GM23338 (cell line): ENCODE measurements at regions not wholly inside any gene's neighbourhood (a gene's known extent, or its start where the extent isn't known, plus 50 kb on each side); places are given as distances from the start of the nearest gene placed in this dataset.

ENCODE experiments used
- ATAC-seq: fragments of 200-7000 bp; cut with Tn5 transposase; 3 replicates; pipeline ENCODE4 v1.9.1; 2020
- DNase-seq: peaks from one replicate; pipeline ENCODE4 v3.0.0-alpha.2; 2015; ENCODE audit warnings: low spot score
- H2AFZ ChIP-seq: fragments of 200-600 bp; sonication (generic); 2 replicates; pipeline ENCODE4 v1.8.0; 2016; ENCODE audit warnings: antibody characterized with exemption, mild to moderate bottlenecking, moderate library complexity
- H3F3A ChIP-seq: fragments of 200-600 bp; sonication (generic); replicated peaks from 2 replicates; pipeline ENCODE4 v1.8.0; 2017; ENCODE audit warnings: antibody characterized with exemption, mixed run types, low read depth
- H3K27ac ChIP-seq: fragments of 200-600 bp; sonication (generic); 2 replicates; pipeline ENCODE4 v1.6.1; 2016; ENCODE audit warnings: low read depth
- H3K27me3 ChIP-seq: fragments of 200-600 bp; sonication (generic); 2 replicates; pipeline ENCODE4 v1.8.0; 2016; ENCODE audit warnings: mild to moderate bottlenecking, mixed run types, moderate library complexity; ENCODE audit not compliant: insufficient read depth
- H3K36me3 ChIP-seq: fragments of 200-600 bp; sonication (generic); 2 replicates; pipeline ENCODE4 v1.8.0; 2016; ENCODE audit warnings: mild to moderate bottlenecking; ENCODE audit not compliant: insufficient read depth
- H3K4me1 ChIP-seq: fragments of 200-600 bp; sonication (generic); 2 replicates; pipeline ENCODE4 v1.8.0; 2016; ENCODE audit warnings: mild to moderate bottlenecking, moderate library complexity; ENCODE audit not compliant: insufficient read depth
- H3K4me2 ChIP-seq: fragments of 200-600 bp; sonication (generic); 2 replicates; pipeline ENCODE4 v1.7.1; 2017; ENCODE audit warnings: mixed run types
- H3K4me3 ChIP-seq: fragments of 200-600 bp; sonication (generic); 2 replicates; pipeline ENCODE4 v1.6.1; 2016; ENCODE audit warnings: mixed run types
- H3K79me2 ChIP-seq: fragments of 200-600 bp; sonication (generic); replicated peaks from 2 replicates; pipeline ENCODE4 v1.8.0; 2017; ENCODE audit warnings: mild to moderate bottlenecking; ENCODE audit not compliant: insufficient read depth
- H3K9me2 ChIP-seq: fragments of 200-600 bp; sonication (generic); 2 replicates; pipeline ENCODE4 v1.8.0; 2017; ENCODE audit not compliant: insufficient read depth
- H4K20me1 ChIP-seq: fragments of 200-600 bp; sonication (generic); replicated peaks from 2 replicates; pipeline ENCODE4 v1.8.0; 2017; ENCODE audit warnings: mild to moderate bottlenecking; ENCODE audit not compliant: insufficient read depth
- H3K27ac Mint-ChIP-seq: 2 replicates; pipeline ENCODE4 v1.8.0; 2020; ENCODE audit warnings: inconsistent platforms, mild to moderate bottlenecking, moderate library complexity, mixed read lengths
- H3K27me3 Mint-ChIP-seq: 3 replicates; pipeline ENCODE4 v1.8.0; 2022; ENCODE audit warnings: low read depth, mild to moderate bottlenecking, moderate library complexity, mixed read lengths, inconsistent platforms; ENCODE audit not compliant: insufficient read depth, poor library complexity
- H3K36me3 Mint-ChIP-seq: 3 replicates; pipeline ENCODE4 v1.8.0; 2021; ENCODE audit warnings: low read depth, mild to moderate bottlenecking, inconsistent platforms, moderate library complexity, mixed read lengths
- H3K4me1 Mint-ChIP-seq: 3 replicates; pipeline ENCODE4 v1.8.0; 2020; ENCODE audit warnings: mild to moderate bottlenecking, inconsistent platforms, mixed read lengths
- H3K4me3 Mint-ChIP-seq: 3 replicates; pipeline ENCODE4 v1.8.0; 2021; ENCODE audit warnings: moderate library complexity, mild to moderate bottlenecking, inconsistent platforms, mixed read lengths
- H3K9me3 Mint-ChIP-seq: 3 replicates; pipeline ENCODE4 v1.8.0; 2020; ENCODE audit warnings: moderate library complexity, mild to moderate bottlenecking, inconsistent platforms, mixed read lengths
- CREB1 ChIP-seq: fragments of 250-450 bp; sonication (Bioruptor Pico); IDR thresholded peaks from 2 replicates; pipeline ENCODE4 v1.5.0; 2020; ENCODE audit warnings: low read depth, mild to moderate bottlenecking, moderate library complexity
- NANOG ChIP-seq: IDR thresholded peaks from 2 replicates; pipeline ENCODE4 v1.6.1; 2016; ENCODE audit warnings: antibody characterized with exemption, borderline replicate concordance
- ZNF114 ChIP-seq: fragments of 250-450 bp; sonication (Bioruptor Pico); IDR thresholded peaks from 2 replicates; pipeline ENCODE4 v1.5.0; 2020; ENCODE audit warnings: mild to moderate bottlenecking, moderate library complexity
- ZNF331 ChIP-seq: fragments of 250-450 bp; sonication (Bioruptor Pico); IDR thresholded peaks from 2 replicates; pipeline ENCODE4 v1.5.0; 2020; ENCODE audit warnings: low read depth, mild to moderate bottlenecking, moderate library complexity
- ZNF462 ChIP-seq: fragments of 250-450 bp; sonication (Bioruptor Pico); IDR thresholded peaks from 2 replicates; pipeline ENCODE4 v1.5.0; 2020; ENCODE audit warnings: mild to moderate bottlenecking, moderate library complexity
- TF ChIP-seq, protein P1 (sequence below): IDR thresholded peaks from one replicate; pipeline ENCODE4 v1.6.1; 2018; ENCODE audit warnings: antibody characterized with exemption; ENCODE audit not compliant: unreplicated experiment
- TF ChIP-seq, protein P2 (sequence below): IDR thresholded peaks from 2 replicates; pipeline ENCODE4 v1.6.1; 2016; ENCODE audit warnings: antibody characterized with exemption

DNA sequence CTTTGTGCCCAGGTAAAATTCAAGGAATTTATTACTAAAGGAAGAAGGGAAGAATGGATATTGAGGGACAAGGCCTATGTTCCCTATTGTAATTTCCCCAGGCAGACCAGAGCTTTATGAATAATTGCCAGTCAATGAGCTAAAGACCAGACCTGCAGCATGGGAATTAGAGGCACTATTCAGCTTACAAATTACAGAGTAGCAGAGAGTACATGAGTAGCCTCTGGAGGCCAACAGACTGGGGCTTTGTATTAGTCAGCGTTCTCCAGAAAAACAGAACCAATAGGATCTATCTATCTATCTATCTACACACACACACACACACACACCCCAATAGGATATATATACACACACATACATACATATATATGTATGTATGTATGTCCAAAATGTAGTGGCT lies 120.0 kb upstream of the RPH3A start:
- no peak overlapping the region for H3K4me3 ChIP-seq
- no peaks in the 10 kb centered on the region for H3K79me2 ChIP-seq
- Mint-ChIP-seq H3K36me3 (no peaks in the 10 kb centered on the region), H3K4me3 (no peak overlapping the region), H3K27me3 (no peaks in the 10 kb centered on the region), H3K4me1 (peaks cover 9% of the 10 kb centered on the region), H3K27ac (no peak overlapping the region), H3K9me3 (no peaks in the 10 kb centered on the region)
- no peak overlapping the region for H2AFZ ChIP-seq
- H3F3A ChIP-seq, result no peaks in the 10 kb centered on the region
- no peaks in the 10 kb centered on the region for H3K36me3 ChIP-seq
- TF ChIP-seq, protein P1, sequence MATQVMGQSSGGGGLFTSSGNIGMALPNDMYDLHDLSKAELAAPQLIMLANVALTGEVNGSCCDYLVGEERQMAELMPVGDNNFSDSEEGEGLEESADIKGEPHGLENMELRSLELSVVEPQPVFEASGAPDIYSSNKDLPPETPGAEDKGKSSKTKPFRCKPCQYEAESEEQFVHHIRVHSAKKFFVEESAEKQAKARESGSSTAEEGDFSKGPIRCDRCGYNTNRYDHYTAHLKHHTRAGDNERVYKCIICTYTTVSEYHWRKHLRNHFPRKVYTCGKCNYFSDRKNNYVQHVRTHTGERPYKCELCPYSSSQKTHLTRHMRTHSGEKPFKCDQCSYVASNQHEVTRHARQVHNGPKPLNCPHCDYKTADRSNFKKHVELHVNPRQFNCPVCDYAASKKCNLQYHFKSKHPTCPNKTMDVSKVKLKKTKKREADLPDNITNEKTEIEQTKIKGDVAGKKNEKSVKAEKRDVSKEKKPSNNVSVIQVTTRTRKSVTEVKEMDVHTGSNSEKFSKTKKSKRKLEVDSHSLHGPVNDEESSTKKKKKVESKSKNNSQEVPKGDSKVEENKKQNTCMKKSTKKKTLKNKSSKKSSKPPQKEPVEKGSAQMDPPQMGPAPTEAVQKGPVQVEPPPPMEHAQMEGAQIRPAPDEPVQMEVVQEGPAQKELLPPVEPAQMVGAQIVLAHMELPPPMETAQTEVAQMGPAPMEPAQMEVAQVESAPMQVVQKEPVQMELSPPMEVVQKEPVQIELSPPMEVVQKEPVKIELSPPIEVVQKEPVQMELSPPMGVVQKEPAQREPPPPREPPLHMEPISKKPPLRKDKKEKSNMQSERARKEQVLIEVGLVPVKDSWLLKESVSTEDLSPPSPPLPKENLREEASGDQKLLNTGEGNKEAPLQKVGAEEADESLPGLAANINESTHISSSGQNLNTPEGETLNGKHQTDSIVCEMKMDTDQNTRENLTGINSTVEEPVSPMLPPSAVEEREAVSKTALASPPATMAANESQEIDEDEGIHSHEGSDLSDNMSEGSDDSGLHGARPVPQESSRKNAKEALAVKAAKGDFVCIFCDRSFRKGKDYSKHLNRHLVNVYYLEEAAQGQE, result no peak
- TF ChIP-seq ZNF462 (CRISPR knock-in tag) (no peak), CREB1 (CRISPR knock-in tag) (no peak), NANOG (no peak), ZNF331 (CRISPR knock-in tag) (no peak), ZNF114 (CRISPR knock-in tag) (no peak)
- TF ChIP-seq, protein P2, sequence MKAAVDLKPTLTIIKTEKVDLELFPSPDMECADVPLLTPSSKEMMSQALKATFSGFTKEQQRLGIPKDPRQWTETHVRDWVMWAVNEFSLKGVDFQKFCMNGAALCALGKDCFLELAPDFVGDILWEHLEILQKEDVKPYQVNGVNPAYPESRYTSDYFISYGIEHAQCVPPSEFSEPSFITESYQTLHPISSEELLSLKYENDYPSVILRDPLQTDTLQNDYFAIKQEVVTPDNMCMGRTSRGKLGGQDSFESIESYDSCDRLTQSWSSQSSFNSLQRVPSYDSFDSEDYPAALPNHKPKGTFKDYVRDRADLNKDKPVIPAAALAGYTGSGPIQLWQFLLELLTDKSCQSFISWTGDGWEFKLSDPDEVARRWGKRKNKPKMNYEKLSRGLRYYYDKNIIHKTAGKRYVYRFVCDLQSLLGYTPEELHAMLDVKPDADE, result no peak
- H3K4me2 ChIP-seq, result no peak overlapping the region
- no peaks in the 10 kb centered on the region for H3K27me3 ChIP-seq
- H3K9me2 ChIP-seq, result no peaks in the 10 kb centered on the region
- H3K27ac ChIP-seq, result no peak overlapping the region
- DNase-seq (no peak), ATAC-seq (no peak)
- no peaks in the 10 kb centered on the region for H4K20me1 ChIP-seq
- H3K4me1 ChIP-seq, result 0 out of 2 replicates have a peak, but pooled peaks cover 3% of the 10 kb centered on the region
